ENCODE measurements at regions not wholly inside any gene's neighbourhood (a gene's known extent, or its start where the extent isn't known, plus 50 kb on each side); places are given as distances from the start of the nearest gene placed in this dataset.
A peak's percentile ranks its signal among the peaks of the same experiment; 100 is the strongest.

DNA sequence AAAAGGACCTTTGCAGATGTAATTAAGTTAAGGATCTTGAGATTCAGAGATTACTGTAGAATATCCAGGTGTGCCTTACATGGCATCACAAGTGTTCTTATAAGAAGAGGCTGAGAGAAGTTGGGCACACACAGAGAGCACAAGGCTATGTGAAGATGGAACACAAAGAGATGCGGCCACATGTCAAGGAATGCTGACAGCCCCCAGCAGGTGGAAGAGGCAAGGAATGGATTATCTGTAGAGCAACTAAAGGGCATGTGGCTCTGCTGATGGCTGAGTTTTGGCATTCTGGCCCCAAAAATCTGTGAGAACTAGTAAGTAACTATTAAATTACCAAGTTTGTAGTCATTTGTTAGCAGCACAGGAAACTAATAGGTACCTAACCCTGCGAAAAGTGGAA lies 640.7 kb upstream of the PCDH15 start:
- SMC1A ChIA-PET (ENCODE audit: uncharacterized antibody, unreplicated experiment), result no interaction called here
- no TSS peak for BruUV-seq (replicated peaks)
- Histone ChIP-seq H3K36me3 (ENCODE audit: control insufficient read depth in 2 of 2, insufficient read depth in 2 of 2, low read length in 1 of 2) (no peaks in the 10 kb centered on the region), H3K9me3 (replicated peaks; ENCODE audit: control insufficient read depth, insufficient read depth, low read length) (no peaks in the 10 kb centered on the region), H4K20me1 (ENCODE audit: control insufficient read depth, insufficient read depth) (no peaks in the 10 kb centered on the region), H3K4me2 (ENCODE audit: control insufficient read depth, insufficient read depth) (no peak overlapping the region), H2AFZ (ENCODE audit: control insufficient read depth, low read depth, low read length) (no peak overlapping the region), H3K79me2 (ENCODE audit: control insufficient read depth, insufficient read depth, low read length) (no peaks in the 10 kb centered on the region), H3K27ac (ENCODE audit: control insufficient read depth, insufficient read depth) (no peak overlapping the region), H3K4me1 (ENCODE audit: control insufficient read depth, insufficient read depth, low read length) (no peaks in the 10 kb centered on the region), H3K27me3 (replicated peaks in 1 of 2; ENCODE audit: control insufficient read depth in 2 of 2, insufficient read depth in 2 of 2, low read length in 1 of 2) (no peaks in the 10 kb centered on the region), H3K9ac (ENCODE audit: control insufficient read depth, insufficient read depth, low read length) (no peak overlapping the region), H3K4me3 (no peak overlapping the region)
- POLR2A ChIA-PET, result no interaction called here
- TF ChIP-seq NFYA (IDR thresholded peaks at IDR 0.05; ENCODE audit: borderline replicate concordance, low read depth, low read length) (no peak), NR2C2 (IDR thresholded peaks at IDR 0.05; ENCODE audit: borderline replicate concordance, control insufficient read depth, insufficient read length, low read depth) (no peak)
- TF ChIP-seq, protein P1, sequence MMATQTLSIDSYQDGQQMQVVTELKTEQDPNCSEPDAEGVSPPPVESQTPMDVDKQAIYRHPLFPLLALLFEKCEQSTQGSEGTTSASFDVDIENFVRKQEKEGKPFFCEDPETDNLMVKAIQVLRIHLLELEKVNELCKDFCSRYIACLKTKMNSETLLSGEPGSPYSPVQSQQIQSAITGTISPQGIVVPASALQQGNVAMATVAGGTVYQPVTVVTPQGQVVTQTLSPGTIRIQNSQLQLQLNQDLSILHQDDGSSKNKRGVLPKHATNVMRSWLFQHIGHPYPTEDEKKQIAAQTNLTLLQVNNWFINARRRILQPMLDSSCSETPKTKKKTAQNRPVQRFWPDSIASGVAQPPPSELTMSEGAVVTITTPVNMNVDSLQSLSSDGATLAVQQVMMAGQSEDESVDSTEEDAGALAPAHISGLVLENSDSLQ (IDR thresholded peaks at IDR 0.05), result no peak
- in situ Hi-C loops (cut with MboI) (no loop called here), intact Hi-C loops (cut with micrococcal nuclease; ENCODE audit: unreplicated experiment) (no loop called here)
- DNase-seq (ENCODE audit: low read depth, low spot score) (no peak), ATAC-seq (no peak), FAIRE-seq (no peak)
- CTCF ChIA-PET, result no interaction called here
- WGBS (ENCODE audit: insufficient coverage, insufficient replicate concordance, low lambda C conversion rate, missing lambda C conversion rate), result 50% methylated on average over 2 of the region's 2 CpGs
- RAD21 ChIA-PET (ENCODE audit: unreplicated experiment), result no interaction called here

DNA sequence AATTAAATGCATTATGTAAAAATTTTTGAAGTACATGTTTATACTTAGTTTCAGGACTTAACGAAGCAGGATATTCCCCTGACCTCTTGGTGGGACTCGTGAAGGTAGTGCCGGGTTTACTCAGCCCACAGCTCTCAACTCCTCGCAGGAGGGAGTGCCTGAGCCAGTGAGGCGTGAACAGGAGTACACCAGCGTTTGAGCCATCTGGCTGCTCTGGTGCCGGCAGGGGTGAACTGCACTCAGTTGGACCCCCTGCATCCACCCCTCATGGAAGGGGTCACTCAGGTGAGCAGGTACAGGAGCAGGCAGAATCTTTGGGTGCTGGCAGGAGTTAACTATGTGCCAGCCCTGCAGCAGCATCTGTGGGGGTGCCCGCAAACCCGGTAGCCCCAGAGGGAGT lies 625.1 kb upstream of the PCDH15 start:
- Histone ChIP-seq H4K20me1 (ENCODE audit: control insufficient read depth, insufficient read depth) (no peaks in the 10 kb centered on the region), H3K4me2 (ENCODE audit: control insufficient read depth, insufficient read depth) (no peak overlapping the region), H3K27me3 (replicated peaks in 1 of 2; ENCODE audit: control insufficient read depth in 2 of 2, insufficient read depth in 2 of 2, low read length in 1 of 2) (no peaks in the 10 kb centered on the region), H3K9me3 (replicated peaks; ENCODE audit: control insufficient read depth, insufficient read depth, low read length) (no peaks in the 10 kb centered on the region), H3K36me3 (ENCODE audit: control insufficient read depth in 2 of 2, insufficient read depth in 2 of 2, low read length in 1 of 2) (no peaks in the 10 kb centered on the region), H3K27ac (ENCODE audit: control insufficient read depth, insufficient read depth) (no peak overlapping the region), H3K9ac (ENCODE audit: control insufficient read depth, insufficient read depth, low read length) (no peak overlapping the region), H3K79me2 (ENCODE audit: control insufficient read depth, insufficient read depth, low read length) (no peaks in the 10 kb centered on the region), H2AFZ (ENCODE audit: control insufficient read depth, low read depth, low read length) (no peak overlapping the region), H3K4me3 (no peak overlapping the region), H3K4me1 (ENCODE audit: control insufficient read depth, insufficient read depth, low read length) (no peaks in the 10 kb centered on the region)
- ChIA-PET SMC1A (ENCODE audit: uncharacterized antibody, unreplicated experiment) (no interaction called here), RAD21 (ENCODE audit: unreplicated experiment) (no interaction called here), POLR2A (no interaction called here), CTCF (no interaction called here)
- WGBS (ENCODE audit: insufficient coverage, insufficient replicate concordance, low lambda C conversion rate, missing lambda C conversion rate), result 41% methylated on average over 9 of the region's 9 CpGs
- no TSS peak for BruUV-seq (replicated peaks)
- DNase-seq (ENCODE audit: low read depth, low spot score) (no peak), FAIRE-seq (no peak), ATAC-seq (peak; percentile 28; the same call in 1 of the 3 replicates)
- in situ Hi-C loops (cut with MboI) (no loop called here), intact Hi-C loops (cut with micrococcal nuclease; ENCODE audit: unreplicated experiment) (no loop called here)
- TF ChIP-seq ETV6 (conservative IDR thresholded peaks at IDR 0.05 in 1 of 2, IDR thresholded peaks at IDR 0.05 in 1 of 2; ENCODE audit: borderline replicate concordance in 1 of 2, low read depth in 1 of 2), result no peak
- TF ChIP-seq POLR2AphosphoS5 (IDR thresholded peaks at IDR 0.05; ENCODE audit: low read length), result no peak
- TF ChIP-seq MTA2 (IDR thresholded peaks at IDR 0.05; ENCODE audit: low read depth), result no peak
- TF ChIP-seq KAT2A (conservative IDR thresholded peaks at IDR 0.05; ENCODE audit: control insufficient read depth, low read depth, low read length), result no peak
- TF ChIP-seq FOXM1 (IDR thresholded peaks at IDR 0.05; ENCODE audit: low read depth, low read length), result no peak
- no peak for TF ChIP-seq TCF12 (IDR thresholded peaks at IDR 0.05; ENCODE audit: low read depth, low read length)
- TF ChIP-seq RELA (IDR thresholded peaks at IDR 0.05; ENCODE audit: borderline replicate concordance, partially characterized antibody), result no peak
- TF ChIP-seq TCF7 (IDR thresholded peaks at IDR 0.05; ENCODE audit: borderline replicate concordance), result no peak
- TF ChIP-seq TARDBP (IDR thresholded peaks at IDR 0.05; ENCODE audit: borderline replicate concordance), result no peak
- no peak for TF ChIP-seq SMARCA5 (IDR thresholded peaks at IDR 0.05)
- no peak for TF ChIP-seq IKZF1 (conservative IDR thresholded peaks at IDR 0.05)
- TF ChIP-seq BACH1 (IDR thresholded peaks at IDR 0.05; ENCODE audit: borderline replicate concordance), result no peak
